HepG2 (cell line): ENCODE measurements at regions not wholly inside any gene's neighbourhood (a gene's known extent, or its start where the extent isn't known, plus 50 kb on each side); places are given as distances from the start of the nearest gene placed in this dataset.

Experiments used
- ATAC-seq: fragments of 200-7000 bp; cut with Tn5 transposase; 3 replicates; pipeline ENCODE4 v1.9.1; 2020; ENCODE audit warnings: mild to moderate bottlenecking, moderate library complexity
- BruUV-seq: library from RNA; stranded (reverse); fragments of 400-500 nt; replicated peaks from 2 replicates; lab custom pipeline; 2021; lab: Mats Ljungman, UMichigan
- CTCF ChIA-PET: fragments of 300-600 bp; formaldehyde crosslinking; extraction: SDS; loops from one replicate; lab custom pipeline; 2021; ENCODE audit warnings: low total read pairs, inconsistent platforms, low intra/inter-chr PET ratio; lab: Yijun Ruan, JAX
- POLR2A ChIA-PET: fragments of 350-600 bp; sonication (Branson Sonifier 250); formaldehyde crosslinking; loops from one replicate; lab custom pipeline; 2020; ENCODE audit warnings: antibody characterized with exemption, inconsistent platforms; lab: Yijun Ruan, JAX
- DNase-seq: peaks from one replicate; pipeline ENCODE4 v3.0.0-alpha.2; 2015; ENCODE audit warnings: low spot score
- FAIRE-seq: peaks from 3 replicates; lab custom pipeline; 2011; peaks lifted over from hg19 to GRCh38; lab: Jason Lieb, UNC
- H2AFZ ChIP-seq: one replicate; pipeline ENCODE4 v1.6.1; 2011; ENCODE audit warnings: low read length, inconsistent platforms
- H3K27ac ChIP-seq: fragments of 300-600 bp; 3 replicates; pipeline ENCODE4 v1.8.0; 2011; ENCODE audit warnings: mixed run types, mild to moderate bottlenecking, mixed read lengths, low read length, inconsistent platforms; ENCODE audit not compliant: insufficient read depth; ENCODE audit errors: extremely low read length
- H3K27me3 ChIP-seq, 2 experiments: fragments of 200-600 bp in 1 of 2; 2 replicates in 1 of 2; 3 replicates in 1 of 2; pipeline versions ENCODE4 v1.6.0 to v1.8.0; 2011; ENCODE audit warnings: low read length in 2 of 2, mild to moderate bottlenecking in 2 of 2, moderate library complexity in 2 of 2, inconsistent platforms in 1 of 2; ENCODE audit not compliant: insufficient read depth in 2 of 2, control insufficient read depth in 1 of 2
- H3K36me3 ChIP-seq, 2 experiments: fragments of 200-600 bp in 1 of 2; replicated peaks in 1 of 2; 2 replicates in 1 of 2; 3 replicates in 1 of 2; pipeline versions ENCODE4 v1.5.1 to v1.8.0; 2011; ENCODE audit warnings: low read length in 2 of 2, inconsistent platforms in 1 of 2; ENCODE audit not compliant: insufficient read depth in 2 of 2, control insufficient read depth in 1 of 2
- H3K4me1 ChIP-seq: 2 replicates; pipeline ENCODE4 v1.5.1; 2012; ENCODE audit warnings: low read length, inconsistent platforms; ENCODE audit not compliant: insufficient read depth
- H3K4me2 ChIP-seq: 2 replicates; pipeline ENCODE4 v1.6.0; 2011; ENCODE audit warnings: low read depth, low read length, inconsistent platforms
- H3K4me3 ChIP-seq, 3 experiments: fragments of 200-600 bp in 1 of 3; sonication (generic), shearing (Covaris generic) in 1 of 3; replicated peaks in 1 of 3; 2 replicates each; pipeline ENCODE4 v1.5.1; 2011 to 2016; ENCODE audit warnings: low read length in 3 of 3, inconsistent platforms in 2 of 3, low read depth in 2 of 3, mild to moderate bottlenecking in 2 of 3, control low read depth in 1 of 3, mixed read lengths in 1 of 3; ENCODE audit not compliant: insufficient read depth in 1 of 3
- H3K79me2 ChIP-seq: one replicate; pipeline ENCODE4 v1.6.1; 2011; ENCODE audit warnings: low read length, inconsistent platforms; ENCODE audit not compliant: insufficient read depth
- H3K9ac ChIP-seq: 2 replicates; pipeline ENCODE4 v1.6.0; 2011; ENCODE audit warnings: mild to moderate bottlenecking, low read depth, low read length, inconsistent platforms; ENCODE audit not compliant: insufficient read depth
- H3K9me3 ChIP-seq: 2 replicates; pipeline ENCODE4 v1.5.1; 2012; ENCODE audit warnings: mild to moderate bottlenecking, low read length
- H4K20me1 ChIP-seq: 2 replicates; pipeline ENCODE4 v1.6.0; 2011; ENCODE audit warnings: inconsistent platforms, mild to moderate bottlenecking, low read length, moderate library complexity; ENCODE audit not compliant: insufficient read depth
- HNF4G ChIP-seq, 2 experiments: sonication (generic) in 1 of 2; formaldehyde crosslinking in 1 of 2; IDR thresholded peaks; 2 replicates each; pipeline versions ENCODE4 v1.4.0 to v1.6.1; 2011 to 2020; ENCODE audit warnings: borderline replicate concordance in 2 of 2, low read depth in 2 of 2, mild to moderate bottlenecking in 2 of 2, low read length in 1 of 2, missing genetic modification reagents in 1 of 2, moderate library complexity in 1 of 2
- MAFG ChIP-seq: sonication (generic); formaldehyde crosslinking; IDR thresholded peaks from 2 replicates; pipeline ENCODE4 v1.5.1; 2020; ENCODE audit warnings: mild to moderate bottlenecking, missing genetic modification reagents
- ZNF180 ChIP-seq: sonication (generic); formaldehyde crosslinking; IDR thresholded peaks from 2 replicates; pipeline ENCODE4 v1.4.0; 2020; ENCODE audit warnings: low read depth, missing genetic modification reagents, borderline replicate concordance
- WGBS: methylation state at CpG from one replicate; pipeline ENCODE4 v1.1.6; 2017; ENCODE audit warnings: low lambda C conversion rate; 5-methylcytosine and 5-hydroxymethylcytosine counted together
- in situ Hi-C: cut with HindIII; loops from 2 replicates; pipeline ENCODE4 v1.10.0; 2017; ENCODE audit warnings: low pct_unique_long_range_greater_than_20kb; ENCODE audit not compliant: extremely low pct_ligation_motif_present
- intact Hi-C: fragments of 100-400 bp; cut with micrococcal nuclease; formaldehyde crosslinking; loops from one replicate; pipeline ENCODE4 v1.10.0; 2022; ENCODE audit not compliant: unreplicated experiment
- TF ChIP-seq, protein P1 (sequence below): sonication (generic); formaldehyde crosslinking; IDR thresholded peaks from 2 replicates; pipeline ENCODE4 v1.8.0; 2022; ENCODE audit warnings: missing genetic modification reagents, mild to moderate bottlenecking, borderline replicate concordance
- TF ChIP-seq, protein P2 (sequence below): sonication (generic); formaldehyde crosslinking; IDR thresholded peaks from 2 replicates; pipeline ENCODE4 v1.4.0; 2020; ENCODE audit warnings: missing genetic modification reagents; ENCODE audit errors: not compliant biosample characterization

DNA sequence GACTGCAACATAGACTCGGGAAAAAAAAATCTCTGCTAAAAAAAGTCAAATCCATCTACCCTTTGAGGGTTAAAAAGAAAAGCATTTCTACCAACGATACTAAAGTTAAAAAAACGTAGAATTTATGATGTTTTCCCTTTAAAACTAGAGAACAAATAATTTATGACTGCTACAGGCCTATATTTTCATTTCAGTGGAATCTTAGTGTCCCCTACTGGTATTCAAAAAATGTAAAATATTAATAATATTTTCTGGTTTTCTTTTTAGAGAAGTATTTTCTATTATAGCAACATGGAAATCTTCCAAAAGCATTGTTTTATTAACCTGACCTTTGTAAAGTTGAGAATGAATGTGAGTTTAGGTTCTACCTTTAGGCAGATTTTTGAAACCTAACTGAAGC lies 1582.2 kb downstream of the MRPL39 start (continued):
- TF ChIP-seq HNF4G (IDR thresholded peaks at IDR 0.05; ENCODE audit: borderline replicate concordance, low read depth, low read length) (no peak), HNF4G (CRISPR knock-in tag; IDR thresholded peaks at IDR 0.05; ENCODE audit: borderline replicate concordance, low read depth) (no peak), ZNF180 (CRISPR knock-in tag) (no peak), MAFG (CRISPR knock-in tag) (no peak)
- TF ChIP-seq, protein P1, sequence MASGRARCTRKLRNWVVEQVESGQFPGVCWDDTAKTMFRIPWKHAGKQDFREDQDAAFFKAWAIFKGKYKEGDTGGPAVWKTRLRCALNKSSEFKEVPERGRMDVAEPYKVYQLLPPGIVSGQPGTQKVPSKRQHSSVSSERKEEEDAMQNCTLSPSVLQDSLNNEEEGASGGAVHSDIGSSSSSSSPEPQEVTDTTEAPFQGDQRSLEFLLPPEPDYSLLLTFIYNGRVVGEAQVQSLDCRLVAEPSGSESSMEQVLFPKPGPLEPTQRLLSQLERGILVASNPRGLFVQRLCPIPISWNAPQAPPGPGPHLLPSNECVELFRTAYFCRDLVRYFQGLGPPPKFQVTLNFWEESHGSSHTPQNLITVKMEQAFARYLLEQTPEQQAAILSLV (CRISPR knock-in tag), result no peak

DNA sequence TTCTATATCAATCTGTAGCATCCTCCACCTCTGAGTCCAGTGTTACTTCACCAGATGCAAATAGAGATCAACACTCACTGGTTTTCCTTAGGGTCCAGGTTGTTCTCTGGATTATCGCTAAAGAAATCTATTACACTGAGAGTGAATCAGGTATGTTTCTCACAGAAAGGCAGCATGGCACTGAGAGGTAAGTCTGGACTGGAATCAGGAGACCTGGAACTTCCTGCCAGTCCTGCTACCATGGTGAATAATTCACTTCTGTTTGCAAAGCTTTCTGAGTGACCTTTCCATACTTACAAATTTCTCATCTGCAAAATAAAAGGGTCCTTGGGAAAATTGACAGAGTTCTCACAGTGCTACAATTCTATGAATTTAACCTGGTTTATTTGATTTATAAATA lies 1583.3 kb downstream of the MRPL39 start:
- WGBS, result 0% methylated on average over 1 of the region's 1 CpG
- POLR2A ChIA-PET, result no interaction called here
- no peak for DNase-seq

More for the DNA sequence above, 1583.3 kb downstream of the MRPL39 start:
- Histone ChIP-seq H4K20me1 (no peaks in the 10 kb centered on the region), H3K27me3 (no peaks in the 10 kb centered on the region), H3K4me1 (no peaks in the 10 kb centered on the region), H3K9ac (no peak overlapping the region), H3K9me3 (peaks cover 82% of the 10 kb centered on the region), H3K4me3 (no peak overlapping the region), H3K27ac (no peak overlapping the region), H3K79me2 (no peaks in the 10 kb centered on the region)
- TF ChIP-seq, protein P2, sequence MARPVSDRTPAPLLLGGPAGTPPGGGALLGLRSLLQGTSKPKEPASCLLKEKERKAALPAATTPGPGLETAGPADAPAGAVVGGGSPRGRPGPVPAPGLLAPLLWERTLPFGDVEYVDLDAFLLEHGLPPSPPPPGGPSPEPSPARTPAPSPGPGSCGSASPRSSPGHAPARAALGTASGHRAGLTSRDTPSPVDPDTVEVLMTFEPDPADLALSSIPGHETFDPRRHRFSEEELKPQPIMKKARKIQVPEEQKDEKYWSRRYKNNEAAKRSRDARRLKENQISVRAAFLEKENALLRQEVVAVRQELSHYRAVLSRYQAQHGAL (CRISPR knock-in tag), result no peak
- TF ChIP-seq, all 625 proteins: peak for 0
- H3K36me3 ChIP-seq, result no peaks in the 10 kb centered on the region
- in situ Hi-C loops, result no loop called here
- CTCF ChIA-PET, result no interaction called here
- BruUV-seq, result no TSS peak
- H2AFZ ChIP-seq, result no peak overlapping the region
- no peak for ATAC-seq
- H3K4me2 ChIP-seq, result no peak overlapping the region
- FAIRE-seq, result no peak
- intact Hi-C loops, result no loop called here
